Brain microvascular endothelial cell (primary cell): ENCODE measurements at regions not wholly inside any gene's neighbourhood (a gene's known extent, or its start where the extent isn't known, plus 50 kb on each side); places are given as distances from the start of the nearest gene placed in this dataset.

Source experiments
- DNase-seq: peaks from one replicate; pipeline ENCODE4 v3.0.0-alpha.2; 2020
- H3K27ac ChIP-seq: fragments of 250-450 bp; sonication (Bioruptor Pico); 2 replicates; pipeline ENCODE4 v1.5.1; 2020; ENCODE audit warnings: mild to moderate bottlenecking, moderate library complexity
- H3K27me3 ChIP-seq: fragments of 250-450 bp; sonication (Bioruptor Pico); replicated peaks from 2 replicates; pipeline ENCODE4 v1.5.1; 2020; ENCODE audit warnings: mild to moderate bottlenecking
- H3K36me3 ChIP-seq: fragments of 250-450 bp; sonication (Bioruptor Pico); replicated peaks from 2 replicates; pipeline ENCODE4 v1.5.1; 2020; ENCODE audit warnings: mild to moderate bottlenecking
- H3K4me3 ChIP-seq: 2 replicates; pipeline ENCODE4 v1.5.1; 2011; ENCODE audit warnings: low read depth, mild to moderate bottlenecking, control low read depth, low read length, moderate library complexity
- CTCF ChIP-seq: IDR thresholded peaks from 2 replicates; pipeline ENCODE4 v1.5.1; 2011; ENCODE audit warnings: low read depth, mild to moderate bottlenecking, moderate library complexity, low read length, control low read depth, inconsistent platforms; ENCODE audit errors: missing control alignments
- in situ Hi-C: cut with HindIII; loops from 2 replicates; pipeline ENCODE4 v1.10.0; 2017; ENCODE audit warnings: low sequenced_read_pairs, low pct_ligation_motif_present

- Histone ChIP-seq H3K4me3 (no peak overlapping the region), H3K27me3 (no peaks in the 10 kb centered on the region), H3K27ac (peak overlapping the region; percentile 52), H3K36me3 (no peaks in the 10 kb centered on the region)
- in situ Hi-C loops = no loop called here
- peak; percentile 77 for DNase-seq
- no peak for TF ChIP-seq CTCF
Observed at GRCh38 chr2:46825939-46826568, 89.6 kb downstream of the MCFD2 start.

DNA sequence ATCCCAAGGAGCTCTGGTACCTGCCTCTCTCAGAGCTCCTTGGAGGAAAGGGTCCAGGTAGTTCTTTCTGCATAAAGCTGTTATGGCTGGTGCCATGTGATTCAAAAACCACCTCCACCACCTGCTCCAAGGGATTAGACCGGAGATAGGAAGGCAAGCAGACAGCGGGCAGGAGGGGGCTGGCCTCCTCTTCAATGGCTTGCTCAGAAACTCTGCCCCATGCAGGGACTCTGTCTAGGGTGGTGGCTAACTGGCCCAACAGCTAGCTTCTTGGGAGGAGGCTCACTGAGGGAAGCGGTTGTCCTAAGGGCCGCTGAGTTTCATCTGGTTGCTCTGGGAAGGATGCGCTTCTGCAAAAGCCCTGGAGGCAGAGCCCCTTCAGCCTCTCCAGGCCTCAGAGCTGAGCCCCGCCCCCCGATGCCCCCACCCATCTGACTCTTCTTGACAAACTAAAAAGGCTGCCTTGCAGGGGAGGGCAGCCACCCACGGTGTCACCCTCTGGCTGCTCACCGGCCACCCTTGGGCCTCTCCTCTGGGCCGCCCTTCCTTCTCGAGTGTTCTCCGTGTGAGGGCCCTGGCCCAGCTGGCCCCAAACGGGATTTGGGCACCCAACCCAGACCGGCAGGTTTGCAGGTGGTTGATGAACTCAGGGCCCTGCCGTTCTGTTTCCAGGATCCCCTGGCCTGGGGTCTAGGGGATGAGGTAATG is 90.2 kb downstream of the MCFD2 start:
- in situ Hi-C loops = no loop called here
- DNase-seq = no peak

GRCh38 chr2:46824611-46825010 is 91.0 kb downstream of the MCFD2 start:
- no peak overlapping the region for H3K27ac ChIP-seq

More for the DNA sequence above, 90.2 kb downstream of the MCFD2 start:
- Histone ChIP-seq H3K27ac (peak overlapping the region; percentile 33), H3K27me3 (no peaks in the 10 kb centered on the region), H3K4me3 (no peak overlapping the region), H3K36me3 (no peaks in the 10 kb centered on the region)
- TF ChIP-seq CTCF = no peak

DNA sequence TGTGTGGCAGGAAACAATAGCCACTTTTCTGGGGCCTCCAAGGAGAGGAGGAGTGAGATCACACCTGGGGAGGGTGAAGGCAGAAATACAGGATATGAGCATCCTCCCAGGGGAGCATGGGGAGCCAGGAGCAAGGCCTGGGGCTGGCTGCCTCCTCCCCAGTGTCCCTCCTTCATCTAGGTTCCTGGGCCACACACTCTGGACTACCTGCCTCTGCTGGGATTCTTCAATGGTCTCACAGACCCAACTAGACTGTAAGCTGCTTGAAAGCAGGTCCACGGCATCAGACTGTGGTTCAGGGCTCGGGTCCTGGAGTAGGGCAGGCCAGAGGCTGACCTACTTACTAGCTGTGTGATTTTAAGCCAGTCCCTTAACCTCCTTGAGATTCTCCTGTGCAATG is 94.0 kb downstream of the MCFD2 start:
- Histone ChIP-seq H3K27me3 (no peaks in the 10 kb centered on the region), H3K27ac (no peak overlapping the region), H3K4me3 (no peak overlapping the region), H3K36me3 (no peaks in the 10 kb centered on the region)
- in situ Hi-C loops = no loop called here
- TF ChIP-seq CTCF = no peak
- DNase-seq = no peak

More at GRCh38 chr2:46824611-46825010, 91.0 kb downstream of the MCFD2 start:
- no peak for DNase-seq
- no peaks in the 10 kb centered on the region for H3K36me3 ChIP-seq
- in situ Hi-C loops = no loop called here
- no peaks in the 10 kb centered on the region for H3K27me3 ChIP-seq
- no peak for TF ChIP-seq CTCF
- no peak overlapping the region for H3K4me3 ChIP-seq

DNA sequence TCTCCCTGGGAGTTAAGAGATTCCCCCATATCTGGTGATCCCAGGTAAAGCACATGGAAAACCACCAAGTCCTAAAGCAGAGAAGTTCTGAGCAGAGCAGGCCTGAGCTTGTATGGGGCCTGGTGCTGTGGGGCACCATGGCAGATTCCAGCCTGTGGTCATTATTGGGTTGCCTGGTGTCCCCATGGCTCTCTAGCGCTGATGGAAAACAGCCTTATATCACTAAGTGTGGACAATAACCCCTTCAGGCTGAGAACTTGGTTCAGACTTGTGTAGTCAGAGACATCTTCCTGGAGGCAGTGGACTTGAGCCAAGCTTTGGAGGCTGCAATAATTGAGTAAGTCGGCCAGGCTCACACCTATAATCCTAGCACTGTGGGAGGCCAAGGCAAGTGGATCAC is 96.8 kb downstream of the MCFD2 start:
- DNase-seq = no peak
- Histone ChIP-seq H3K27me3 (no peaks in the 10 kb centered on the region), H3K4me3 (no peak overlapping the region), H3K36me3 (no peaks in the 10 kb centered on the region), H3K27ac (no peak overlapping the region)
- in situ Hi-C loops = no loop called here
- TF ChIP-seq CTCF = no peak

DNA sequence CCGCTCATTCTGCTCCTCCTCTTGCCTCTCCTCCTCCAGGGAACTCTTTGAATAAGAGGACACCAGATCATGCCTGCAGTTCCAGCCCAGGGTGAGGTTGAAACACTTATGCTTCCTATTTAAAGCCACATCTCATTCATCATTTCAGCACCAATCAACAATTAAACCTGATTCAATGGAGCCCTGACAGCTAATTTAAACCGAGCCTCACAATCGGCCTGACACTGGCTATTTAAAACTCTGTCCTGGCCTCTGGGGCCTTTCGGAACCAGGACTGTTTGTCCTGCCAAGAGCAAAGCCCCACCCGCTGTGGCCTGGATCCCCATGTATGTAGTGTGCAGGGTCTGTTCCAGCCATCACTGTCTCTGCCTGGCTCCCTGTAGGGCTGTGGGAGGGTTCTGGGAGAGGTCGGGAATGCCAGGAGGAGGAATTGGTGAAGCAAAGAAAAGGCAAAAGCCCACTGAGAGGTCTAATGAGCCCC is 97.4 kb downstream of the MCFD2 start:
- Histone ChIP-seq H3K27me3 (no peaks in the 10 kb centered on the region), H3K27ac (no peak overlapping the region), H3K4me3 (no peak overlapping the region), H3K36me3 (no peaks in the 10 kb centered on the region)
- DNase-seq = no peak
- in situ Hi-C loops = no loop called here
- no peak for TF ChIP-seq CTCF
